Left ventricle myocardium inferior (tissue), 1 donor: ENCODE measurements at regions not wholly inside any gene's neighbourhood (a gene's known extent, or its start where the extent isn't known, plus 50 kb on each side); places are given as distances from the start of the nearest gene placed in this dataset.

ENCODE experiments used
- DNase-seq: peaks from one replicate; pipeline ENCODE4 v3.0.0-alpha.2; 2020
- H3K27ac ChIP-seq: fragments of 200-600 bp; replicated peaks from 2 replicates; pipeline ENCODE4 v1.8.0; 2021
- H3K27me3 ChIP-seq: fragments of 200-600 bp; 2 replicates; pipeline ENCODE4 v1.8.0; 2021; ENCODE audit warnings: low read depth
- H3K36me3 ChIP-seq: fragments of 200-600 bp; 2 replicates; pipeline ENCODE4 v1.8.0; 2021
- H3K4me1 ChIP-seq: fragments of 200-600 bp; 2 replicates; pipeline ENCODE4 v1.8.0; 2021
- H3K4me3 ChIP-seq: fragments of 200-600 bp; 2 replicates; pipeline ENCODE4 v1.8.0; 2021; ENCODE audit warnings: mild to moderate bottlenecking, moderate library complexity
- H3K9me3 ChIP-seq: fragments of 200-600 bp; replicated peaks from 2 replicates; pipeline ENCODE4 v1.8.0; 2021
- CTCF ChIP-seq: fragments of 200-600 bp; IDR thresholded peaks from 2 replicates; pipeline ENCODE4 v1.8.0; 2021; ENCODE audit warnings: antibody characterized with exemption, mild to moderate bottlenecking, borderline replicate concordance
- intact Hi-C: fragments of 100-400 bp; cut with micrococcal nuclease; formaldehyde crosslinking; loops from one replicate; pipeline ENCODE4 v1.11.0; 2022
- donor health status: DM: no; HTN: yes; CAD: no; lungs with severe emphysema.

- intact Hi-C loops, result no loop called here
- Histone ChIP-seq H3K27me3 (peaks cover 13% of the 10 kb centered on the region), H3K36me3 (no peaks in the 10 kb centered on the region), H3K9me3 (no peaks in the 10 kb centered on the region), H3K4me1 (peaks cover 3% of the 10 kb centered on the region), H3K4me3 (no peak overlapping the region), H3K27ac (no peak overlapping the region)
- no peak for DNase-seq
- TF ChIP-seq CTCF, result no peak
These were observed 107.2 kb downstream of the C16orf95 start for GRCh38 chr16:87209808-87210512.

- intact Hi-C loops, result no loop called here
- peaks cover 17% of the 10 kb centered on the region for H3K27me3 ChIP-seq
- H3K4me1 ChIP-seq, result peaks cover 3% of the 10 kb centered on the region
- H3K4me3 ChIP-seq, result no peak overlapping the region
- no peak for DNase-seq
- H3K36me3 ChIP-seq, result no peaks in the 10 kb centered on the region
- H3K9me3 ChIP-seq, result no peaks in the 10 kb centered on the region
- TF ChIP-seq CTCF, result no peak
- no peak overlapping the region for H3K27ac ChIP-seq
These were observed 106.3 kb downstream of the C16orf95 start for GRCh38 chr16:87210894-87211293.

- Histone ChIP-seq H3K27ac (no peak overlapping the region), H3K27me3 (peaks cover 29% of the 10 kb centered on the region), H3K36me3 (no peaks in the 10 kb centered on the region), H3K4me3 (no peak overlapping the region), H3K4me1 (peaks cover 3% of the 10 kb centered on the region), H3K9me3 (no peaks in the 10 kb centered on the region)
- no peak for TF ChIP-seq CTCF
- no peak for DNase-seq
- intact Hi-C loops, result no loop called here
These were observed 105.2 kb downstream of the C16orf95 start for GRCh38 chr16:87212026-87212425.

- H3K4me1 ChIP-seq, result no peaks in the 10 kb centered on the region
- DNase-seq, result no peak
- no peak for TF ChIP-seq CTCF
- no peak overlapping the region for H3K27ac ChIP-seq
- no peaks in the 10 kb centered on the region for H3K36me3 ChIP-seq
- intact Hi-C loops, result no loop called here
- H3K27me3 ChIP-seq, result peaks cover 32% of the 10 kb centered on the region
- no peaks in the 10 kb centered on the region for H3K9me3 ChIP-seq
- no peak overlapping the region for H3K4me3 ChIP-seq
These were observed 103.7 kb downstream of the C16orf95 start for GRCh38 chr16:87213536-87213935.

GRCh38 chr16:87216148-87216840 lies 100.9 kb downstream of the C16orf95 start:
- Histone ChIP-seq H3K27ac (no peak overlapping the region), H3K36me3 (no peaks in the 10 kb centered on the region), H3K4me3 (no peak overlapping the region), H3K9me3 (no peaks in the 10 kb centered on the region), H3K4me1 (no peaks in the 10 kb centered on the region), H3K27me3 (peaks cover 32% of the 10 kb centered on the region)
- intact Hi-C loops, result no loop called here
- no peak for TF ChIP-seq CTCF
- DNase-seq, result no peak
